OCI-LY1 (cell line): ENCODE measurements at regions not wholly inside any gene's neighbourhood (a gene's known extent, or its start where the extent isn't known, plus 50 kb on each side); places are given as distances from the start of the nearest gene placed in this dataset.

Experiments
- H2AFZ ChIP-seq: fragments of 200-600 bp; sonication (generic), shearing (Covaris generic); 2 replicates; pipeline ENCODE4 v1.6.0; 2014; ENCODE audit warnings: antibody characterized with exemption, mild to moderate bottlenecking, low read length
- H3F3A ChIP-seq: fragments of 200-600 bp; sonication (generic), shearing (Covaris generic); 2 replicates; pipeline ENCODE4 v1.6.0; 2014; ENCODE audit warnings: mild to moderate bottlenecking, antibody characterized with exemption, low read length, moderate library complexity; ENCODE audit not compliant: insufficient read depth
- H3K27ac ChIP-seq: fragments of 200-600 bp; sonication (generic); 2 replicates; pipeline ENCODE4 v1.5.1; 2014; ENCODE audit warnings: low read length, mixed run types, mild to moderate bottlenecking, low read depth; ENCODE audit not compliant: poor library complexity, severe bottlenecking
- H3K27me3 ChIP-seq: fragments of 200-600 bp; sonication (generic); 2 replicates; pipeline ENCODE4 v1.6.0; 2014; ENCODE audit warnings: antibody characterized with exemption, mild to moderate bottlenecking, low read length, moderate library complexity; ENCODE audit not compliant: insufficient read depth
- H3K36me3 ChIP-seq: fragments of 200-600 bp; sonication (generic); 2 replicates; pipeline ENCODE4 v1.6.1; 2014; ENCODE audit warnings: mild to moderate bottlenecking, antibody characterized with exemption, low read length, moderate library complexity, mixed read lengths; ENCODE audit not compliant: insufficient read depth
- H3K4me1 ChIP-seq: fragments of 200-600 bp; sonication (generic); 2 replicates; pipeline ENCODE4 v1.5.1; 2014; ENCODE audit warnings: mild to moderate bottlenecking, low read length, moderate library complexity; ENCODE audit not compliant: insufficient read depth, severe bottlenecking
- H3K4me2 ChIP-seq: fragments of 200-600 bp; sonication (generic), shearing (Covaris generic); 2 replicates; pipeline ENCODE4 v1.6.1; 2014; ENCODE audit warnings: low read length
- H3K4me3 ChIP-seq: fragments of 200-600 bp; sonication (generic); 2 replicates; pipeline ENCODE4 v1.5.1; 2014; ENCODE audit warnings: low read length, low read depth, mild to moderate bottlenecking, mixed read lengths; ENCODE audit not compliant: poor library complexity, severe bottlenecking
- H3K79me2 ChIP-seq: fragments of 200-600 bp; shearing (Covaris generic); 2 replicates; pipeline ENCODE4 v1.6.1; 2016; ENCODE audit warnings: mixed run types, low read length, mixed read lengths; ENCODE audit not compliant: insufficient read depth
- H3K9ac ChIP-seq: fragments of 200-600 bp; sonication (generic), shearing (Covaris generic); 2 replicates; pipeline ENCODE4 v1.6.1; 2014; ENCODE audit warnings: mild to moderate bottlenecking, low read length, mixed read lengths
- H3K9me2 ChIP-seq: fragments of 200-600 bp; sonication (generic), shearing (Covaris generic); 2 replicates; pipeline ENCODE4 v1.6.1; 2014; ENCODE audit warnings: low read depth, mild to moderate bottlenecking, low read length, mixed read lengths
- H3K9me3 ChIP-seq: fragments of 200-600 bp; shearing (Covaris generic); 2 replicates; pipeline ENCODE4 v1.6.1; 2014; ENCODE audit warnings: low read length, mixed read lengths
- H4K20me1 ChIP-seq: fragments of 200-600 bp; sonication (generic), shearing (Covaris generic); 2 replicates; pipeline ENCODE4 v1.6.0; 2016; ENCODE audit warnings: mild to moderate bottlenecking, low read length; ENCODE audit not compliant: insufficient read depth
- EZH2 ChIP-seq: fragments of 200-600 bp; sonication (generic), shearing (Covaris generic); IDR thresholded peaks from 2 replicates; pipeline ENCODE4 v1.8.0; 2017; ENCODE audit warnings: borderline replicate concordance, mixed run types, mild to moderate bottlenecking, antibody characterized with exemption, low read length, moderate library complexity, mixed read lengths
- TF ChIP-seq, protein P1 (sequence below): fragments of 200-600 bp; sonication (generic), shearing (Covaris generic); IDR thresholded peaks from 2 replicates; pipeline ENCODE4 v1.5.1; 2017; ENCODE audit warnings: mild to moderate bottlenecking, antibody characterized with exemption, low read length, moderate library complexity, mixed read lengths

GRCh38 chr4:152090543-152090942 is 329.7 kb upstream of the GATB start:
- Histone ChIP-seq H3K9me3 (no peaks in the 10 kb centered on the region), H3K36me3 (no peaks in the 10 kb centered on the region; the same call in 1 of the 2 replicates), H2AFZ (no peak overlapping the region), H3K4me2 (no peak overlapping the region), H3K4me1 (no peaks in the 10 kb centered on the region), H3K9me2 (no peaks in the 10 kb centered on the region), H3K27ac (no peak overlapping the region), H3K27me3 (no peaks in the 10 kb centered on the region), H3K4me3 (no peak overlapping the region), H3K9ac (no peak overlapping the region), H4K20me1 (no peaks in the 10 kb centered on the region), H3K79me2 (no peaks in the 10 kb centered on the region), H3F3A (no peaks in the 10 kb centered on the region)
- TF ChIP-seq, protein P1, sequence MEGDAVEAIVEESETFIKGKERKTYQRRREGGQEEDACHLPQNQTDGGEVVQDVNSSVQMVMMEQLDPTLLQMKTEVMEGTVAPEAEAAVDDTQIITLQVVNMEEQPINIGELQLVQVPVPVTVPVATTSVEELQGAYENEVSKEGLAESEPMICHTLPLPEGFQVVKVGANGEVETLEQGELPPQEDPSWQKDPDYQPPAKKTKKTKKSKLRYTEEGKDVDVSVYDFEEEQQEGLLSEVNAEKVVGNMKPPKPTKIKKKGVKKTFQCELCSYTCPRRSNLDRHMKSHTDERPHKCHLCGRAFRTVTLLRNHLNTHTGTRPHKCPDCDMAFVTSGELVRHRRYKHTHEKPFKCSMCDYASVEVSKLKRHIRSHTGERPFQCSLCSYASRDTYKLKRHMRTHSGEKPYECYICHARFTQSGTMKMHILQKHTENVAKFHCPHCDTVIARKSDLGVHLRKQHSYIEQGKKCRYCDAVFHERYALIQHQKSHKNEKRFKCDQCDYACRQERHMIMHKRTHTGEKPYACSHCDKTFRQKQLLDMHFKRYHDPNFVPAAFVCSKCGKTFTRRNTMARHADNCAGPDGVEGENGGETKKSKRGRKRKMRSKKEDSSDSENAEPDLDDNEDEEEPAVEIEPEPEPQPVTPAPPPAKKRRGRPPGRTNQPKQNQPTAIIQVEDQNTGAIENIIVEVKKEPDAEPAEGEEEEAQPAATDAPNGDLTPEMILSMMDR = no peak
- no peak for TF ChIP-seq EZH2

DNA sequence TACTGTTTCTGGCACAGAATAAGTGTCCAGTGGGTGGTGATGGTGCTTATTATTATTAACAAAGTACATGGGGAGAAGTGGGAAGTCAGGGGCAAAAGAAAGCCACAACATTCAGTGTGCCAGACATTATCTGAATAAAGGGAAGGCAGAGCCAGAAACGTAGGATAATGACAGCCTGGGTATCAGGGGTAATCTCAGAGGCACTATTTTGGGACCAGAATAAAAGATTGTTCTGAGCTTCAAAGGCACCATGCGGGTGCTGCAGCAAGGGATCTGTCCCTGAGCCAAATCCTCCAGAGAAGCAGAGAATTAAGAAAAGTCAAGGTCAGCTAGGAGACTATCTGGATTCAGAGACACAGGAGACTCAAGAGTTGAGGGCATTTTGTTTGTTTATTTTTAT is 328.8 kb upstream of the GATB start:
- Histone ChIP-seq H3K27ac (no peak overlapping the region), H2AFZ (no peak overlapping the region), H3K4me1 (no peaks in the 10 kb centered on the region), H4K20me1 (no peaks in the 10 kb centered on the region), H3K9me3 (no peaks in the 10 kb centered on the region), H3K36me3 (no peaks in the 10 kb centered on the region; the same call in 1 of the 2 replicates), H3K4me2 (no peak overlapping the region), H3K9ac (no peak overlapping the region), H3F3A (no peaks in the 10 kb centered on the region), H3K27me3 (no peaks in the 10 kb centered on the region), H3K79me2 (no peaks in the 10 kb centered on the region), H3K9me2 (no peaks in the 10 kb centered on the region), H3K4me3 (no peak overlapping the region)
- no peak for TF ChIP-seq EZH2
- TF ChIP-seq, protein P1 = no peak

- H3K79me2 ChIP-seq = no peaks in the 10 kb centered on the region
- H3K27ac ChIP-seq = no peak overlapping the region
- no peaks in the 10 kb centered on the region for H3F3A ChIP-seq
- H4K20me1 ChIP-seq = no peaks in the 10 kb centered on the region
- no peaks in the 10 kb centered on the region for H3K9me3 ChIP-seq
- no peaks in the 10 kb centered on the region for H3K4me1 ChIP-seq
- no peaks in the 10 kb centered on the region for H3K9me2 ChIP-seq
- no peak for TF ChIP-seq EZH2
- TF ChIP-seq, protein P1 = no peak
- no peaks in the 10 kb centered on the region for H3K27me3 ChIP-seq
- H3K36me3 ChIP-seq = no peaks in the 10 kb centered on the region
- H2AFZ ChIP-seq = no peak overlapping the region
- no peak overlapping the region for H3K9ac ChIP-seq
- H3K4me2 ChIP-seq = no peak overlapping the region
- no peak overlapping the region for H3K4me3 ChIP-seq
These were observed 326.5 kb upstream of the GATB start for GRCh38 chr4:152087335-152087734.
